NB4 (cell line): ENCODE measurements at regions not wholly inside any gene's neighbourhood (a gene's known extent, or its start where the extent isn't known, plus 50 kb on each side); places are given as distances from the start of the nearest gene placed in this dataset.

Experiments
- POLR2A ChIP-seq: IDR thresholded peaks from 2 replicates; pipeline ENCODE4 v1.6.1; 2011; ENCODE audit warnings: mild to moderate bottlenecking; ENCODE audit not compliant: insufficient read length; ENCODE audit errors: extremely low read depth
- TF ChIP-seq, protein P1 (sequence below): IDR thresholded peaks from one replicate; pipeline ENCODE4 v1.5.1; 2012; ENCODE audit warnings: low read depth, low read length

DNA sequence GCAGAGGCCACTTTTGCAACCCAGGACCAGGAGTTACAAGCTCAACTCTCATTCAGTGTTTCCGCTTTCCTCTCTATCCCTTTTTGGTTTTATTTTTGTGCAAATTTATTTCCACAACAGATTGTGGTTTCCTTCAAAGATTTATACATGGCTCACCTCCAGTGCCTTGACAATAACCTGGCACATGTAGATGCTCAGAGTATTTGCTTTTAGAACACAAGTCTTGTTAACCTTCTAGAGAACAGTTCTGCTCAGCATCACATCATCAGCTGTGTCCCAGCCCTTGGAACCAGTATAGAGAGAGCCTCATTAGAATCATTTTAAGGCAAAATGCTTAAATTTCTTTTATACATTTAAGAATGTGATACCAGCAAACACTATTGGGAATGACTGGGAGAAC is 133.7 kb downstream of the TENT5C start:
- TF ChIP-seq, protein P1, sequence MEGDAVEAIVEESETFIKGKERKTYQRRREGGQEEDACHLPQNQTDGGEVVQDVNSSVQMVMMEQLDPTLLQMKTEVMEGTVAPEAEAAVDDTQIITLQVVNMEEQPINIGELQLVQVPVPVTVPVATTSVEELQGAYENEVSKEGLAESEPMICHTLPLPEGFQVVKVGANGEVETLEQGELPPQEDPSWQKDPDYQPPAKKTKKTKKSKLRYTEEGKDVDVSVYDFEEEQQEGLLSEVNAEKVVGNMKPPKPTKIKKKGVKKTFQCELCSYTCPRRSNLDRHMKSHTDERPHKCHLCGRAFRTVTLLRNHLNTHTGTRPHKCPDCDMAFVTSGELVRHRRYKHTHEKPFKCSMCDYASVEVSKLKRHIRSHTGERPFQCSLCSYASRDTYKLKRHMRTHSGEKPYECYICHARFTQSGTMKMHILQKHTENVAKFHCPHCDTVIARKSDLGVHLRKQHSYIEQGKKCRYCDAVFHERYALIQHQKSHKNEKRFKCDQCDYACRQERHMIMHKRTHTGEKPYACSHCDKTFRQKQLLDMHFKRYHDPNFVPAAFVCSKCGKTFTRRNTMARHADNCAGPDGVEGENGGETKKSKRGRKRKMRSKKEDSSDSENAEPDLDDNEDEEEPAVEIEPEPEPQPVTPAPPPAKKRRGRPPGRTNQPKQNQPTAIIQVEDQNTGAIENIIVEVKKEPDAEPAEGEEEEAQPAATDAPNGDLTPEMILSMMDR: no peak
- TF ChIP-seq POLR2A: no peak
